ENCODE measurements at regions not wholly inside any gene's neighbourhood (a gene's known extent, or its start where the extent isn't known, plus 50 kb on each side); places are given as distances from the start of the nearest gene placed in this dataset.

- no peak for DNase-seq (ENCODE audit: low read depth)
- POLR2A ChIA-PET, result no interaction called here
- CTCF ChIA-PET, result interaction anchor here (1.0 to 1.2 kb wide), 2 partner anchors 9 to 18 kb away, joined by 3 read pairs; no protein-coding TSS in a partner anchor
- TF ChIP-seq, protein P1, sequence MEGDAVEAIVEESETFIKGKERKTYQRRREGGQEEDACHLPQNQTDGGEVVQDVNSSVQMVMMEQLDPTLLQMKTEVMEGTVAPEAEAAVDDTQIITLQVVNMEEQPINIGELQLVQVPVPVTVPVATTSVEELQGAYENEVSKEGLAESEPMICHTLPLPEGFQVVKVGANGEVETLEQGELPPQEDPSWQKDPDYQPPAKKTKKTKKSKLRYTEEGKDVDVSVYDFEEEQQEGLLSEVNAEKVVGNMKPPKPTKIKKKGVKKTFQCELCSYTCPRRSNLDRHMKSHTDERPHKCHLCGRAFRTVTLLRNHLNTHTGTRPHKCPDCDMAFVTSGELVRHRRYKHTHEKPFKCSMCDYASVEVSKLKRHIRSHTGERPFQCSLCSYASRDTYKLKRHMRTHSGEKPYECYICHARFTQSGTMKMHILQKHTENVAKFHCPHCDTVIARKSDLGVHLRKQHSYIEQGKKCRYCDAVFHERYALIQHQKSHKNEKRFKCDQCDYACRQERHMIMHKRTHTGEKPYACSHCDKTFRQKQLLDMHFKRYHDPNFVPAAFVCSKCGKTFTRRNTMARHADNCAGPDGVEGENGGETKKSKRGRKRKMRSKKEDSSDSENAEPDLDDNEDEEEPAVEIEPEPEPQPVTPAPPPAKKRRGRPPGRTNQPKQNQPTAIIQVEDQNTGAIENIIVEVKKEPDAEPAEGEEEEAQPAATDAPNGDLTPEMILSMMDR (IDR thresholded peaks at IDR 0.05; ENCODE audit: insufficient read depth, low read depth, low read length), result no peak
- Histone ChIP-seq H3K36me3 (ENCODE audit: control insufficient read depth, insufficient read depth, low read length) (no peaks in the 10 kb centered on the region), H3K4me3 (ENCODE audit: low read depth, low read length) (no peak overlapping the region), H3K27me3 (ENCODE audit: control insufficient read depth, insufficient read depth, low read length) (0 out of 2 replicates have a peak, but pooled peaks cover 2% of the 10 kb centered on the region)
Observed at GRCh38 chr6:71034563-71035345, 77.9 kb upstream of the B3GAT2 start.

DNA sequence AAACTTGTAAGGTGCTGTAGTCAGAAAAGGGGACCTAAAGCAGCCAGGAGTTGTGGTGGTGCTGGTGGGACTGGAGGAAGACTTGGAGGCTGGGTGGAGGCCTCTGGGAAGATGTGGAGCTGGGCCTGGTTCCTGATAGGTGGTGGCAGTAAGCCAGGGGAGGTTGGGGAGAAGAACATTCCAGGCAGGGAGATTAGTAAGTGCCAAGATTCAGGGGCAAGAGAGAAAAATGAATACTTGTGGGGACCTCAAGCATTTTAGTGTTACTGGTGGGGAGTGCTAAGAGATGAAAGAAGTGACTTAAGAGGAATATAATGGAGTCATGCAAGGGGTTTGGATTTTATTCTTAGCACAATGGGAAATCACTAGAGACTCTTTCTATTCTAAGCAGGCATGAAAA lies 79.0 kb upstream of the B3GAT2 start:
- ChIA-PET POLR2A (no interaction called here), CTCF (interaction anchor here (1.1 kb wide), 1 partner anchor 665 kb away, joined by 3 read pairs; no protein-coding TSS in a partner anchor)
- TF ChIP-seq, protein P1 (IDR thresholded peaks at IDR 0.05; ENCODE audit: insufficient read depth, low read depth, low read length), result no peak
- no peaks in the 10 kb centered on the region for H3K36me3 ChIP-seq (ENCODE audit: control insufficient read depth, insufficient read depth, low read length)
- no peak for DNase-seq (ENCODE audit: low read depth)
- no peak overlapping the region for H3K4me3 ChIP-seq (ENCODE audit: low read depth, low read length)
- 0 out of 2 replicates have a peak, but pooled peaks cover 2% of the 10 kb centered on the region for H3K27me3 ChIP-seq (ENCODE audit: control insufficient read depth, insufficient read depth, low read length)

DNA sequence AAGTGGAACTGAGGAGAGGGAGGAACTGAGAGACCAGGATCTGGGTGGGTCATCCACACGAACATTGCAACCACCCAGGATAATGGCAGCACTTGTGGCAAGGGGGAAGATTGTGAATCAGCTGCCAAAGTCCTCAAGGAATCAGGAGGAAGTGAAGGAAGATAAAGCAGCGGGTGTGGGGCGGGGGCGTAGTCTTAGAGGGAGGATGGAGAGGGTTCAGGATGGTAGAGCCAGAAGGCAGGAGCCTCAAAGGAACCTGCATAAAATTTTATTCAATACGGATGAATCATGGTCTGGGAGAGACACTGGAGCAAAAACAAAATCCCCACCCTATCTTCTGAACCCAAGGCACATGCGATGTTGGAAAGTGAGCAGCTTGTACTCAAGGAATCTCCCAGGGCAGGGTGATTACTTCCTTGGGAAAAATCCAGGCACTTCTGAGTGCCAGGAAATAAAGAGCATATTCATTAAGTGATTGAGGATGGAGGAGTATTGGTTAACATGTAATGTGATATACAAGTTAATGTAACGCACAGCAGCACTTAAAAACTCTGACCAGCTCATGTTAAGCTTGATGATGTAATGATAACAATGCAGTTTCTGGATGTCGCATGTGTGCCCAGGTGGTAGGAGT lies 82.0 kb upstream of the B3GAT2 start:
- H3K36me3 ChIP-seq (ENCODE audit: control insufficient read depth, insufficient read depth, low read length), result no peaks in the 10 kb centered on the region
- ChIA-PET CTCF (interaction anchor here (0.9 to 1.2 kb wide), 2 partner anchors 12 to 27 kb away, joined by 3 read pairs; no protein-coding TSS in a partner anchor), POLR2A (no interaction called here)
- TF ChIP-seq, protein P1 (IDR thresholded peaks at IDR 0.05; ENCODE audit: insufficient read depth, low read depth, low read length), result no peak
- H3K4me3 ChIP-seq (ENCODE audit: low read depth, low read length), result no peak overlapping the region
- 0 out of 2 replicates have a peak, but pooled peaks cover 2% of the 10 kb centered on the region for H3K27me3 ChIP-seq (ENCODE audit: control insufficient read depth, insufficient read depth, low read length)
- no peak for DNase-seq (ENCODE audit: low read depth)

DNA sequence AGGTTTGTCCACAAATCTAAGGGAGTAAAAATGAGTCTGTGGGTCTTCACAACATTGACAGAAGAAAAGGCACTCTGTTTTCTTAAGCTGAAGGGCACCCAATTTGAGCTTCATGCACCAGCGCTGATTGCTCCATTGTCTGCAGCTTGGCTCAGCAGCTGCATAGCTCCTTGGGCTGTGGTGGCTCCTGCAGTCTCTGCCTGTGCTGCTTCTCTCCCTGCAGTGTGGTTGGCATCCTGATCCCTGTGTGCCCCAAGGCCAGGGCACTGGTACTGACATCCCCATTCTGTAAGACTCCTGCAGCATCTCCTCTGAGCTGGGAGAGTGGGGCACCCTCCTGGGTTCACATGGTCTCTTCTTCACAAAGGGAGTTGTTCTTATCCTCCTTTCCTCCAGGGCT lies 83.2 kb upstream of the B3GAT2 start:
- no peaks in the 10 kb centered on the region for H3K36me3 ChIP-seq (ENCODE audit: control insufficient read depth, insufficient read depth, low read length)
- CTCF ChIA-PET, result interaction anchor here (1.2 kb wide), 1 partner anchor 11 kb away, joined by 3 read pairs; no protein-coding TSS in a partner anchor
- TF ChIP-seq, protein P1 (IDR thresholded peaks at IDR 0.05; ENCODE audit: insufficient read depth, low read depth, low read length), result no peak
- POLR2A ChIA-PET, result no interaction called here
- H3K4me3 ChIP-seq (ENCODE audit: low read depth, low read length), result no peak overlapping the region
- 0 out of 2 replicates have a peak, but pooled peaks cover 2% of the 10 kb centered on the region for H3K27me3 ChIP-seq (ENCODE audit: control insufficient read depth, insufficient read depth, low read length)
- no peak for DNase-seq (ENCODE audit: low read depth)

GRCh38 chr6:71040841-71041240 lies 84.0 kb upstream of the B3GAT2 start:
- H3K36me3 ChIP-seq (ENCODE audit: control insufficient read depth, insufficient read depth, low read length), result no peaks in the 10 kb centered on the region
- DNase-seq (ENCODE audit: low read depth), result no peak
- ChIA-PET CTCF (no interaction called here), POLR2A (no interaction called here)
- TF ChIP-seq, protein P1 (IDR thresholded peaks at IDR 0.05; ENCODE audit: insufficient read depth, low read depth, low read length), result no peak
- H3K4me3 ChIP-seq (ENCODE audit: low read depth, low read length), result no peak overlapping the region
- H3K27me3 ChIP-seq (ENCODE audit: control insufficient read depth, insufficient read depth, low read length), result 0 out of 2 replicates have a peak, but pooled peaks cover 2% of the 10 kb centered on the region
